ENCODE measurements at regions not wholly inside any gene's neighbourhood (a gene's known extent, or its start where the extent isn't known, plus 50 kb on each side); places are given as distances from the start of the nearest gene placed in this dataset.

- TF ChIP-seq EZH2phosphoT487 (IDR thresholded peaks at IDR 0.05) (no peak), CTCF (IDR thresholded peaks at IDR 0.05) (no peak), EZH2 (IDR thresholded peaks at IDR 0.05) (no peak)
Measured at GRCh38 chr12:126353604-126354003, 1288.4 kb downstream of the AACS start.
